NCI-H510A (cell line): ENCODE measurements at regions not wholly inside any gene's neighbourhood (a gene's known extent, or its start where the extent isn't known, plus 50 kb on each side); places are given as distances from the start of the nearest gene placed in this dataset.
A peak's percentile ranks its signal among the peaks of the same experiment; 100 is the strongest.

Experiments
- DNase-seq: peaks from one replicate; lab custom pipeline; 2025; lab: John Stamatoyannopoulos, UW

GRCh38 chr2:81206216-81206615, 901.7 kb upstream of the LRRTM1 start:
- no peak for DNase-seq

GRCh38 chr2:81196933-81197628, 892.5 kb upstream of the LRRTM1 start:
- no peak for DNase-seq

- DNase-seq = no peak
Measured at GRCh38 chr2:81196383-81196851, 891.9 kb upstream of the LRRTM1 start.

- no peak for DNase-seq
Measured at GRCh38 chr2:81195774-81196382, 891.3 kb upstream of the LRRTM1 start.

GRCh38 chr2:81195017-81195773, 890.6 kb upstream of the LRRTM1 start:
- no peak for DNase-seq

- DNase-seq = no peak
Measured at GRCh38 chr2:81194581-81194980, 890.0 kb upstream of the LRRTM1 start.

- DNase-seq = no peak
Measured at GRCh38 chr2:81194176-81194575, 889.6 kb upstream of the LRRTM1 start.

GRCh38 chr2:81181845-81182244, 877.3 kb upstream of the LRRTM1 start:
- DNase-seq = no peak

GRCh38 chr2:81171447-81171846, 866.9 kb upstream of the LRRTM1 start:
- no peak for DNase-seq

- no peak for DNase-seq
Measured at GRCh38 chr2:81163583-81163982, 859.0 kb upstream of the LRRTM1 start.

- no peak for DNase-seq
Measured at GRCh38 chr2:81158505-81158904, 854.0 kb upstream of the LRRTM1 start.

GRCh38 chr2:81148323-81148722, 843.8 kb upstream of the LRRTM1 start:
- no peak for DNase-seq

GRCh38 chr2:81136296-81136695, 831.7 kb upstream of the LRRTM1 start:
- DNase-seq = no peak

GRCh38 chr2:81097361-81097760, 792.8 kb upstream of the LRRTM1 start:
- no peak for DNase-seq

- DNase-seq = no peak
Measured at GRCh38 chr2:81093031-81093430, 788.5 kb upstream of the LRRTM1 start.

- no peak for DNase-seq
Measured at GRCh38 chr2:81087646-81088045, 783.1 kb upstream of the LRRTM1 start.

- no peak for DNase-seq
Measured at GRCh38 chr2:81084101-81084500, 779.5 kb upstream of the LRRTM1 start.

GRCh38 chr2:81078631-81079030, 774.1 kb upstream of the LRRTM1 start:
- DNase-seq = no peak

GRCh38 chr2:81078102-81078501, 773.5 kb upstream of the LRRTM1 start:
- no peak for DNase-seq

GRCh38 chr2:81077396-81077795, 772.8 kb upstream of the LRRTM1 start:
- DNase-seq = no peak

GRCh38 chr2:81073412-81073811, 768.9 kb upstream of the LRRTM1 start:
- DNase-seq = no peak

- no peak for DNase-seq
Measured at GRCh38 chr2:81068144-81068543, 763.6 kb upstream of the LRRTM1 start.

- peak; percentile 36 for DNase-seq
Measured at GRCh38 chr2:81061016-81061415, 756.5 kb upstream of the LRRTM1 start.
